Endothelial cell of umbilical vein (primary cell): ENCODE measurements at regions not wholly inside any gene's neighbourhood (a gene's known extent, or its start where the extent isn't known, plus 50 kb on each side); places are given as distances from the start of the nearest gene placed in this dataset.

Experiments used
- BruUV-seq: library from RNA; stranded (reverse); fragments of 400-500 nt; replicated peaks from 2 replicates; lab custom pipeline; 2021; lab: Mats Ljungman, UMichigan
- CTCF ChIA-PET: fragments of 300-600, 350-600 bp; sonication (Branson Sonifier 250); formaldehyde crosslinking; loops from one replicate; lab custom pipeline; 2021; ENCODE audit warnings: antibody characterized with exemption, inconsistent platforms; lab: Charles Lee
- POLR2A ChIA-PET: fragments of 300-600, 350-600 bp; sonication (Branson Sonifier 250); formaldehyde crosslinking; loops from one replicate; lab custom pipeline; 2021; ENCODE audit warnings: antibody characterized with exemption, inconsistent platforms; lab: Charles Lee
- DNase-seq: peaks from one replicate; pipeline ENCODE4 v3.0.0-alpha.2; 2011; ENCODE audit warnings: low read depth, low spot score
- FAIRE-seq: peaks from 2 replicates; lab custom pipeline; 2011; peaks lifted over from hg19 to GRCh38; lab: Jason Lieb, UNC
- H2AFZ ChIP-seq: 2 replicates; pipeline ENCODE4 v1.6.0; 2012; ENCODE audit warnings: low read depth, low read length, control low read depth, inconsistent platforms
- H3K27ac ChIP-seq: 2 replicates; pipeline ENCODE4 v1.5.1; 2011; ENCODE audit warnings: low read depth, mild to moderate bottlenecking, control low read depth, low read length, moderate library complexity; ENCODE audit not compliant: insufficient read depth
- H3K27me3 ChIP-seq, 2 experiments: 2 replicates each; pipeline versions ENCODE4 v1.6.0 to v1.6.1; 2011; ENCODE audit warnings: low read length in 2 of 2, mixed read lengths in 1 of 2; ENCODE audit not compliant: control insufficient read depth in 2 of 2, insufficient read depth in 2 of 2
- H3K36me3 ChIP-seq, 2 experiments: 2 replicates in 1 of 2; 3 replicates in 1 of 2; pipeline ENCODE4 v1.5.1; 2011; ENCODE audit warnings: low read length in 2 of 2, mild to moderate bottlenecking in 1 of 2, moderate library complexity in 1 of 2; ENCODE audit not compliant: control insufficient read depth in 2 of 2, insufficient read depth in 2 of 2; ENCODE audit errors: extremely low read depth in 1 of 2
- H3K4me1 ChIP-seq: 3 replicates; pipeline ENCODE4 v1.5.1; 2011; ENCODE audit warnings: mild to moderate bottlenecking, low read length; ENCODE audit not compliant: control insufficient read depth, insufficient read depth; ENCODE audit errors: extremely low read depth
- H3K4me2 ChIP-seq: 2 replicates; pipeline ENCODE4 v1.6.1; 2011; ENCODE audit warnings: low read length, control low read depth, mixed read lengths; ENCODE audit not compliant: insufficient read depth
- H3K4me3 ChIP-seq, 3 experiments: fragments of 200-600 bp in 1 of 3; sonication (generic), shearing (Covaris generic) in 1 of 3; replicated peaks in 1 of 3; 2 replicates each; pipeline ENCODE4 v1.5.1; 2011 to 2016; ENCODE audit warnings: control low read depth in 3 of 3, low read length in 3 of 3, mild to moderate bottlenecking in 2 of 3, inconsistent platforms in 1 of 3, low read depth in 1 of 3, moderate library complexity in 1 of 3; ENCODE audit not compliant: insufficient read depth in 1 of 3
- H3K79me2 ChIP-seq: 2 replicates; pipeline ENCODE4 v1.6.0; 2012; ENCODE audit warnings: low read length, inconsistent platforms; ENCODE audit not compliant: control insufficient read depth, insufficient read depth
- H3K9ac ChIP-seq: replicated peaks from 2 replicates; pipeline ENCODE3; 2011; ENCODE audit warnings: low read length, control low read depth; ENCODE audit not compliant: insufficient read depth; ENCODE audit errors: extremely low read depth
- H3K9me1 ChIP-seq: replicated peaks from 3 replicates; pipeline ENCODE4 v1.6.0; 2011; ENCODE audit warnings: mild to moderate bottlenecking, low read length; ENCODE audit not compliant: control insufficient read depth, insufficient read depth; ENCODE audit errors: extremely low read depth
- H3K9me3 ChIP-seq: replicated peaks from 2 replicates; pipeline ENCODE4 v1.5.1; 2012; ENCODE audit warnings: low read length, inconsistent platforms; ENCODE audit not compliant: control insufficient read depth, insufficient read depth
- H4K20me1 ChIP-seq: replicated peaks from 2 replicates; pipeline ENCODE3; 2011; ENCODE audit warnings: mild to moderate bottlenecking, low read length; ENCODE audit not compliant: control insufficient read depth, insufficient read depth; ENCODE audit errors: extremely low read depth
- EZH2 ChIP-seq: IDR thresholded peaks from 2 replicates; pipeline ENCODE4 v1.6.1; 2012; ENCODE audit warnings: borderline replicate concordance, low read depth, mild to moderate bottlenecking, moderate library complexity, low read length, inconsistent platforms; ENCODE audit not compliant: severe bottlenecking
- GATA2 ChIP-seq: IDR thresholded peaks from 2 replicates; pipeline ENCODE4 v1.7.0; 2011; ENCODE audit warnings: low read depth, mild to moderate bottlenecking, moderate library complexity, mixed read lengths, low read length; ENCODE audit not compliant: insufficient read length, insufficient read depth
- JUN ChIP-seq: IDR thresholded peaks from 2 replicates; pipeline ENCODE4 v1.6.1; 2011; ENCODE audit warnings: borderline replicate concordance, low read depth; ENCODE audit not compliant: insufficient read length, insufficient read depth
- MYC ChIP-seq: IDR thresholded peaks from one replicate; pipeline ENCODE4 v1.6.1; 2011; ENCODE audit warnings: mild to moderate bottlenecking, low read depth, low read length
- POLR2A ChIP-seq: IDR thresholded peaks from 2 replicates; pipeline ENCODE4 v1.6.1; 2012; ENCODE audit warnings: low read depth, mild to moderate bottlenecking, control low read depth, low read length
- POLR2AphosphoS5 ChIP-seq: IDR thresholded peaks from 2 replicates; pipeline ENCODE4 v1.6.1; 2012; ENCODE audit warnings: low read depth, mild to moderate bottlenecking, control low read depth, low read length, moderate library complexity; ENCODE audit not compliant: insufficient read depth
- dilution Hi-C: fragments of 300-500 bp; cut with MboI; formaldehyde crosslinking; loops from one replicate; pipeline ENCODE4 v1.15.0; 2019; ENCODE audit warnings: low sequenced_read_pairs; ENCODE audit not compliant: extremely low pct_ligation_motif_present
- intact Hi-C: fragments of 100-400 bp; cut with micrococcal nuclease; formaldehyde crosslinking; loops from one replicate; pipeline ENCODE4 v1.10.0; 2022
- TF ChIP-seq, protein P1 (sequence below): IDR thresholded peaks from 2 replicates; pipeline ENCODE4 v1.6.1; 2011; ENCODE audit not compliant: insufficient read depth, insufficient read length

DNA sequence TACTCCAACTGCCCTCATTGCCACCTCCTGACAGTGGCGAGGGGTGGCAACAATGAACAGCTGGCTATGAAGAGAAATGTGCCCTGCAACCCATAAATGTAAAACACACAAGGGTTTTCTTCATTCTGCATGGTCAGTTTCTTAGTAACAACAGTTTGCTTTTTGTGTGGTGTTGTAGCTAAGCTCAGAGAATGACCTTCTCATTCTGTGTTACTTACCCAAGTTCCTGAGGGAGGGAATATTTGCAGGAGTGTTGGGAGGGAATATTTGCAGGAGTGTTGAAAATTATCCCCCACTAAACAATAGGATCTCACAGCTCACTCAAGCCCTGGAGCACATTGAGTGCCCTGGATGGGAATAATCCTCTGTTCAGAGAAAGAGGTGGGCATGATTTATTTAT, 456.4 kb upstream of the CDH4 start:
- no peak overlapping the region for H3K4me3 ChIP-seq
- ChIA-PET POLR2A (no interaction called here), CTCF (no interaction called here)
- no peak overlapping the region for H3K9ac ChIP-seq
- TF ChIP-seq POLR2AphosphoS5 (no peak), MYC (no peak), EZH2 (no peak), GATA2 (no peak), POLR2A (no peak)
- dilution Hi-C loops, result no loop called here
- no peak overlapping the region for H2AFZ ChIP-seq
- no peaks in the 10 kb centered on the region for H3K36me3 ChIP-seq
- peaks cover 11% of the 10 kb centered on the region for H3K9me3 ChIP-seq
- BruUV-seq, result no TSS peak
- H3K27ac ChIP-seq, result no peak overlapping the region
- H3K79me2 ChIP-seq, result no peaks in the 10 kb centered on the region
- FAIRE-seq, result no peak
- H3K4me1 ChIP-seq, result no peaks in the 10 kb centered on the region
- no peaks in the 10 kb centered on the region for H3K27me3 ChIP-seq
- intact Hi-C loops, result no loop called here
- no peaks in the 10 kb centered on the region for H4K20me1 ChIP-seq
- H3K9me1 ChIP-seq, result no peaks in the 10 kb centered on the region
- no peak overlapping the region for H3K4me2 ChIP-seq
- no peak for DNase-seq

DNA sequence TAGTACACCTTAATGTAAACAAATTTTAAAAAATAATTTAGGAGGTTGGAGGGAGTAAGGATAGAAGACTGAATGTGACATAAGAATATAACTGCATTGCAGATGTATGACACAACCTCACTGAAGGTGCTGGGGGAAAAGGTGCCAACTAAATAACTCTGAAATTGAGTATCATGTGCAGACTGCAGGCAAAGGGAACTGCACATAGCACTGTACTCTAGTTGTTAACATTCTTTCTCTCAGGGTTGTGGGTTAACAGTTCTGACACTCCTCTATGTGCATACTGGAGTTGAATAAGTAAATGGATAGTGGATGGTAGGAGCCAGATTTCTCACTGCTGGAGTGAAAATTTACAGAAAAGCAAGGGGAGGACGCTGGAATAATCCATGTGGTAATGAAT, 451.9 kb upstream of the CDH4 start:
- CTCF ChIA-PET, result no interaction called here
- TF ChIP-seq POLR2AphosphoS5 (no peak), POLR2A (no peak), JUN (no peak), EZH2 (no peak), MYC (no peak)
- TF ChIP-seq, protein P1, sequence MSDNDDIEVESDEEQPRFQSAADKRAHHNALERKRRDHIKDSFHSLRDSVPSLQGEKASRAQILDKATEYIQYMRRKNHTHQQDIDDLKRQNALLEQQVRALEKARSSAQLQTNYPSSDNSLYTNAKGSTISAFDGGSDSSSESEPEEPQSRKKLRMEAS, result no peak
- peaks cover 12% of the 10 kb centered on the region for H3K9me3 ChIP-seq
- no peak for FAIRE-seq
- no peaks in the 10 kb centered on the region for H3K36me3 ChIP-seq
- intact Hi-C loops, result no loop called here
- H3K4me2 ChIP-seq, result no peak overlapping the region
- H3K27ac ChIP-seq, result no peak overlapping the region
- H2AFZ ChIP-seq, result no peak overlapping the region
- H4K20me1 ChIP-seq, result no peaks in the 10 kb centered on the region
- no peak overlapping the region for H3K9ac ChIP-seq
- H3K4me3 ChIP-seq, result no peak overlapping the region
- DNase-seq, result no peak
- H3K9me1 ChIP-seq, result no peaks in the 10 kb centered on the region
- H3K4me1 ChIP-seq, result no peaks in the 10 kb centered on the region
- no peaks in the 10 kb centered on the region for H3K27me3 ChIP-seq
- dilution Hi-C loops, result no loop called here
- BruUV-seq, result no TSS peak
- POLR2A ChIA-PET, result no interaction called here
- no peaks in the 10 kb centered on the region for H3K79me2 ChIP-seq
